Kidney capillary endothelial cell (primary cell): ENCODE measurements at regions not wholly inside any gene's neighbourhood (a gene's known extent, or its start where the extent isn't known, plus 50 kb on each side); places are given as distances from the start of the nearest gene placed in this dataset.

ENCODE experiments used
- DNase-seq: peaks from one replicate; pipeline ENCODE4 v3.0.0-alpha.2; 2018; ENCODE audit warnings: low spot score

GRCh38 chr9:89768650-89769071 lies 163.8 kb downstream of the GADD45G start:
- no peak for DNase-seq

DNA sequence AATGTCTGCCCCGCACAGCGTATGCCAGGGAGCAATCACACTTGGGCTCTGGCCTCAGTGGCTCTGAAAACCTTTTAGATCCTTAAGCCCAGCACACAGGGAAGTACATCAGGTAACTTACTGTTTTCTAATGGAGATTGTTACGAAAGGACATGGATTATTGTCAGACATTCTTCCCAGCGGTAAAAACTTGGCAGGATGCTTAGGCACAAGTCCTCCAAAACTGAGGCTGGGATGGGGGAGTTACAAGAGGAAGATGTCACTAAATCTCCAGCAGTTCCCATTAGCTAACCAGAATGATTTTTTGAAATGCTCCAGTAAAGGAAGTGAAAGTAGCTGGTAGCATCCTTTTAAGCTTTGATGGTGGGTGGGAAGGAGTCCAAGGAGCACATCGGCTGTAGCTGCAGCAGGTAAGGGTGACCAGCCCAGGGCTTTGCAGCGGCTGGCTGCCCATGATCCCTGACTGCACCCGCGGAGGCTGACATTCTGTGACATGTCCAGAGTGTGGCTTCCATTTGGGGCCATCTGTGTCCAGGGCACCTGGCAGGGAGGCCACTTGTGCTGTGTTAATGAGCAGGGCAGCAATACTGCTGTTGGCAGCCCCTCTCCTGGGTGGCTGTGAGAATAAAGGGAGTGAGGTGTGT lies 165.8 kb downstream of the GADD45G start:
- DNase-seq = no peak

- DNase-seq = no peak
Observed at GRCh38 chr9:89771205-89771604, 166.4 kb downstream of the GADD45G start.

GRCh38 chr9:89773170-89773569 lies 168.4 kb downstream of the GADD45G start:
- no peak for DNase-seq

- no peak for DNase-seq
Observed at GRCh38 chr9:89774858-89775370, 170.1 kb downstream of the GADD45G start.

GRCh38 chr9:89775641-89776040 lies 170.8 kb downstream of the GADD45G start:
- DNase-seq = no peak

DNA sequence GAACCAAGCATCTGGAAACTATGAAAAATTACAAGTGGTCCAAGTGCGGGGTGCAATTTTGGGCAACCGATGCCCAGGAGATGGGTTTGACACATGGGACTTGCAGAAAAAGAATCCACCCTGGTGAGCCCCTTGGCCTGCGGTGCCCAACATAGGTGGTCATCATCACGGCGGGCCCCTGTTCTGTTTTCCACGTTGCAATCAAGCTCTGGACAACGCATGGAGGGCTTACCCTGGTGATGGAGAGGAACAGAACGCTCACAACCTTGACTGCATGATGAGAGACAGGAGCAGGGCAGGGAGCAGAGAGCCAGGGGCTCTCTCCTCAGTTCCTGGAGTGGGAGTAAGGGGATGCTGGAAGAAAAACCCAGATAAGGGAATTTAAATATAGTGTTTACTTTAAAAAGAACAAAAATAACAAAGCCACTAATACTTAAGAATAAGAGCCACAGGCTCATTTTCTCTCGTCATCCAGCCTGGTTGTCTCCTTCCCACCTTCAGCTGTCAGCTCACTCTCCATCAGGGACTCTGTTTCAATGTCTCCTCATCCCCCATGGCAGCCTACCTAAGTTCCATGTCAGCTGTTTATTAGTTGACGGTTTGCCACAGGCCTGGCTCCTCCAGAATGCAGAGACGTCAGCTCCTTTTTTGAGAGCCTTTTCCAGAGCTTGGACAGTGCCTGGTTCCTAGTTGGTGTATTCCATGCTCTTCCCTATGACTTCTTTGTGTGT lies 172.1 kb downstream of the GADD45G start:
- DNase-seq = no peak

DNA sequence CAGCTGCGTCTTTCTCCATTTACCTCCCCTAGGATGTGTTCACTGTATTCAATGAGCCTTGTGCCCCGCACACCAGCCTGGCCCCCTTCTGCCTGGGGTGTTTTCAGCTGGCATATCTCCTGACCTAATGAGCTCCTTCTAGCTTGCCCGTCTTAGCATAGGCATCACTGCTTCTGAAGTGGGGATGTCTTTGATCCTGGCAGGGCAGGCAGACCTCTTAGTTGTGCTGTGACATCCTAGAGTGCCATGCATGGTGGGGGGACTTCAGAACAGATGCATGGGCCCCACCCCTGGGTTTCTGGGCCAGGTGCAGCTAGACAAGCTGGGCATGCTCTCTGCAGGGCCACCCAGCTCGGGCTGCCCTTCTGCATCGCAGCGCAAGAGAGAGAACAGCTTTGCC lies 172.7 kb downstream of the GADD45G start:
- DNase-seq = no peak

DNA sequence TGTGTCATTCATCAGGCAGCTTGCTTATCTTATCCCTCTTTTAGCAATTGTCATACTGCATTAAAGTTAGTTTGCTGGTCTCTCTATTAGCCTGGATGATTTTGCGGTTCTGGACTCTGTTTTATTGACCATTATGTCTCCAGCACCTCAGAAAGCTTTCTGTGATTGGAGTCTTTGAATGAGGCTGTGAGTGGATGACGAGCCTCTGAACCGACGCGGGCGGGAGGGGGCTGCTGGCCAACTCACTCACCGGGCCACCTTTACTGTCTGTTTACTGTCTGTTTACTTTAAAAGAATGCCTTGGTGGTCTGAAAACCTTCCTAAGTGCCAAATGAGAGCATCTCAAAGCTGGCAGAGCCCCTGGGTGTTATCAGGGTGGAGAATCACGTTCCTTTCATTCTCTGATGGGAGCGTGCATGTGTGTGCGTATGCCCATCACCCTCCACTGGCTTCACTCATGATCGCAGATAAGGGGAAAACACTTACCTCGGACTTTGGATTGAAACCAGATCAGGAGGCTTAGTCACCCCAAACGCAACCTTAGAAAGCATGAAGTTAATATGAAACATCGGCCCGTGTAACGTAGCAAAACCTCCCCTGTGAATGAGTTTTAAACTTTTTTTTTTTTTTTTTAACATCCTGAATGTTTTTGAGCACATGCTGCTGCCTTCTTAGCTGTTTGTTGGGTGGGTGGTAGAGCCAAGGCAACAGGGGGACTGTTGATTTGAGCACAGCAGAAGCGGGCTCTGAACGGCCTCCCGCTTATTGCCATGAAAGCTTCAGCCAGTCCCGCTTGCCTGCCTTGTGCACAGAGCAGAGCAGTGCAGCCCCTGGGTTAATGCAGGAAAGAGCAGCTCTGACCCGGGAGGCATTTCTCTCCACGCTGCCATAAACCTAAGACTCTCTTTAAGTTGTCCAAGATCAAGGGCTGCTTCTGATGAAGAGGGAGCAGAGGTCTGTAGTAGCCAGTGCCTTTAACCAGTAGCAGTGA lies 173.6 kb downstream of the GADD45G start:
- no peak for DNase-seq

DNA sequence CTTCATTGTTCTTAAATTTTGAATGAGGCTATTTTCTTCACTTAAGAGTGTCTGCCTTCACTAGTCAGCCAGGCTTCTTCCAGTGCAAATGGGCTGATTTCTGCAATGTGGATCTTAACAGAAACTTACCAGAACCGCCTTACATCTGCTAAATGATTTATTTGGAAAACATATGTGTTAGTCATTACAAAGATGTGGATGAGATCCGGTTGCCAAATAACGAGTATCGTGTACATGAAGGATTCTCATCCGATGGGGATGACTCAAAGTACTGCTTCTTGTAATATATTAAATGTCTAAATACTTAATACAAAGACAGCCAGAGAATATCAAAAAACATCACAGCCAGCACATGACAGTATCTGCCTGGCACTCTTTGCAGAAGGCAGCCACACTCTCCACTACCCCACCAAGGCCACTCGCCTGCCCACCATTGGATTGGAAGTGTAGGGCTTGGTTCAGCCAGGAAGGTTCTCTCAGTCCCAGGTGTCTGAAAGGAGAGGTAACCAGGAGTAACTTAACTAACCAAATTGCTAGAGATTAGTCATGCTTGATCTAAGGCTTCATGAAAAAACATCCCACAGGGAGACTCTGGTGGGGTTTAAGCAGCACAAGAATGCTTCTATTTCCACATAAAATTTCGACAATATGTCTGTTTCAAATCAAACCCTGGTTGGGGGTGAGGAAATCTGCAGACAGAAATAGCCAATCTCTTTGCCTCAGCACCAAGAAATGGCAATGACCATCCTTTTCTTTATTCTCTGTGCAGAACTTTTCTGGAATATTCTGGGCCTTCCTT lies 174.8 kb downstream of the GADD45G start:
- no peak for DNase-seq

DNA sequence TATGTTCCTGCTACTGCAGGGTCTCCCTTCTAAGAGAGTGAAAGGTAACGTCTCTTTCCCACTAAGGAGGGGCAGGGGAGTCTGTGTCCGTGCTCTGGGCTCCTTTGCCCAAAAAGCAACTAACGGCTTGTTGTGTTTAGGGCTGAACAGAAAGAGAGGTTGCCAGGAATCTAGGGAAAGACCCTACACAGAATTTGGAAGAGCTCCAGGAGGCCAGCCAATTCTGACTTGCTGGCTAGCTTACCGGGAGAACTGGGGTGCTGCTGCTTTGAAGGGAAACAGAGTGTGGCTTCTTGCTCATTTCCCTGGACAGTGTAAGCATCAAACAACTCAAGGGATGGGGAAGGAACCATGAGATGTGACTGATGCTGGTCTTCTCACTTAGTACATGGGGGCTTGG lies 176.1 kb downstream of the GADD45G start:
- no peak for DNase-seq

GRCh38 chr9:89781838-89782540 lies 177.2 kb downstream of the GADD45G start:
- no peak for DNase-seq

GRCh38 chr9:89786655-89787054 lies 181.8 kb downstream of the GADD45G start:
- peak; percentile 31 for DNase-seq

- DNase-seq = no peak
Observed at GRCh38 chr9:89787595-89787994, 182.8 kb downstream of the GADD45G start.

DNA sequence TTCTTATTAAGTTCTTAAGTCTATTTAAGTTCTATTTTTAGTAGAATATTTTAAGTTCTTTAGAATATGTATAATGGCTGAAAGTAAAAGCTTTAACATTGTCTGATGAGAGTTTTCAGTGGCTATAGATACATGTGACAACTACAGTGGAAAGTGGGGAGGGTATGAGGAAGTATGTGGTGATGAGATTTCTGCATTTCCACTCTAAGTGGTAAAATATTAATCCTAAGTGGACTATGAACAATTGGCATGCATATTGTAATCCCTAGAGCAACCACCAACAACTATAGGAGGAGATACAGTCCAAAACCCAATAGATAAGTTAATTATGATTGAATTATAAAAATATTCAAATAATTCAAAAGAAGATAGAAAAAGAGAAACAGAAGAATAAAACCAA lies 183.6 kb downstream of the GADD45G start:
- DNase-seq = no peak

GRCh38 chr9:89789922-89790510 lies 185.2 kb downstream of the GADD45G start:
- no peak for DNase-seq

DNA sequence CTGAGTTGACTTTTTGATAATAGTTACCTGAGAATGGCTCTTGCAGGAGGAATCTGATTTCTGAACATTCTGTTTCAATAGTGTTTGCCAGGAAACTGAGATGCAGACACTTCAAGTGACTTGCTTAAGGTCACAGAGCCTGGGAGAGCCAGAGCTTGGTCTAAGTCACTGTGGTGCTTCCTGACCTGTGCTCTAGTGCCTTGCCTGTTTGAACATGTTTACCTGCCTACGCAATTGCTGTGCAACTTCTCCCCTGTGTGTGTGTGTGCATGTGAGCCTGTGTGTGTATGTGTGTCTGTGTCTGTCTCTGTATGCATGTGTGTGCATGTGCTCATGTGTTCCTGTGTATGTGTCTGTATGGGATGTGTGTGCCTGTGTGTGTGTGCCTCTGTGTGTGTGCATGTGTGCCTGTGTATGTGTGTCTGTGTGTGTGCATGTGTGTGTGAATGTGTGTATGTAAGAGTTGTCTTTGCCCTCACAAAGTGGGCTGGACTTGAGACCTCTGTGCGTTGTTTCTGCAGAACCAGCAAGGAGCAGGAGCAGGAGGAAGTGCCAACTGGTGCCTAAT lies 185.8 kb downstream of the GADD45G start:
- no peak for DNase-seq

GRCh38 chr9:89791754-89792153 lies 186.9 kb downstream of the GADD45G start:
- no peak for DNase-seq

GRCh38 chr9:89792189-89793123 lies 187.6 kb downstream of the GADD45G start:
- DNase-seq = no peak
